ENCODE measurements at regions not wholly inside any gene's neighbourhood (a gene's known extent, or its start where the extent isn't known, plus 50 kb on each side); places are given as distances from the start of the nearest gene placed in this dataset.

GRCh38 chr12:47591795-47592194 is 114.0 kb downstream of the RPAP3 start:
- TF ChIP-seq CTCF (tag by site-specific recombination; IDR thresholded peaks at IDR 0.05): no peak
- no peak for TF ChIP-seq ZNF433 (tag by site-specific recombination; IDR thresholded peaks at IDR 0.05; ENCODE audit: low read depth)
- no peak for TF ChIP-seq ZNF596 (tag by site-specific recombination; IDR thresholded peaks at IDR 0.05)
- TF ChIP-seq ZNF274 (IDR thresholded peaks at IDR 0.05; ENCODE audit: low read length): no peak
- TF ChIP-seq ZNF274 (tag by site-specific recombination; IDR thresholded peaks at IDR 0.05; ENCODE audit: borderline replicate concordance): no peak
- no peak for TF ChIP-seq ZFP41 (tag by site-specific recombination; IDR thresholded peaks at IDR 0.05; ENCODE audit: borderline replicate concordance)
- TF ChIP-seq KLF16 (tag by site-specific recombination; IDR thresholded peaks at IDR 0.05): no peak
- no peak for TF ChIP-seq ZNF138 (tag by site-specific recombination; IDR thresholded peaks at IDR 0.05; ENCODE audit: borderline replicate concordance)
